PC-9 (cell line): ENCODE measurements at regions not wholly inside any gene's neighbourhood (a gene's known extent, or its start where the extent isn't known, plus 50 kb on each side); places are given as distances from the start of the nearest gene placed in this dataset.

ENCODE experiments used
- EZH2 ChIP-seq: fragments of 200-600 bp; sonication (generic); IDR thresholded peaks from 2 replicates; pipeline ENCODE4 v1.8.0; 2017; ENCODE audit warnings: antibody characterized with exemption, low read depth
- TF ChIP-seq, protein P1 (sequence below): fragments of 200-600 bp; sonication (generic); conservative IDR thresholded peaks from 2 replicates; pipeline ENCODE4 v1.6.1; 2017; ENCODE audit warnings: mixed run types, antibody characterized with exemption, mild to moderate bottlenecking, moderate library complexity

DNA sequence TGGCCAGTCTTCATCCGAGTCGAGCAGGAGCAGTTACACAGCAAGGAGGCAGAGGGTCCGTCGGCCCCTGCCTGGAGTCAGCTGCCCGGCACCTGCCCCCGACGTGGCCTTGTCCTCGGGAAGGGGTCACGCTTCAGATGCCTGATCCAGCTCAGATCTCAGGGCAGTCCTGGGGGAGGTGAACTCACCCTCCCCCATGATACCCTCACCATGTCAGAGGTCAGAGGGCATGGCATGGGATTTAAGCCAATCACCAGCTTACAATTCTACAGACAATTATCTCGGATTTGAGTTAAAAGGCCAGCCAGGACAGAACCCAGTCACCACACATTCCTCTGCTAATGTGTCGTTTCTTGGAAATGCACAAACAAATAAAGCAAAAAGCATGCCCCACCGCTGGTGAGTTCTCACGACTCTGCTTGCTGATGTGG, 211.3 kb downstream of the FOXL1 start:
- TF ChIP-seq, protein P1, sequence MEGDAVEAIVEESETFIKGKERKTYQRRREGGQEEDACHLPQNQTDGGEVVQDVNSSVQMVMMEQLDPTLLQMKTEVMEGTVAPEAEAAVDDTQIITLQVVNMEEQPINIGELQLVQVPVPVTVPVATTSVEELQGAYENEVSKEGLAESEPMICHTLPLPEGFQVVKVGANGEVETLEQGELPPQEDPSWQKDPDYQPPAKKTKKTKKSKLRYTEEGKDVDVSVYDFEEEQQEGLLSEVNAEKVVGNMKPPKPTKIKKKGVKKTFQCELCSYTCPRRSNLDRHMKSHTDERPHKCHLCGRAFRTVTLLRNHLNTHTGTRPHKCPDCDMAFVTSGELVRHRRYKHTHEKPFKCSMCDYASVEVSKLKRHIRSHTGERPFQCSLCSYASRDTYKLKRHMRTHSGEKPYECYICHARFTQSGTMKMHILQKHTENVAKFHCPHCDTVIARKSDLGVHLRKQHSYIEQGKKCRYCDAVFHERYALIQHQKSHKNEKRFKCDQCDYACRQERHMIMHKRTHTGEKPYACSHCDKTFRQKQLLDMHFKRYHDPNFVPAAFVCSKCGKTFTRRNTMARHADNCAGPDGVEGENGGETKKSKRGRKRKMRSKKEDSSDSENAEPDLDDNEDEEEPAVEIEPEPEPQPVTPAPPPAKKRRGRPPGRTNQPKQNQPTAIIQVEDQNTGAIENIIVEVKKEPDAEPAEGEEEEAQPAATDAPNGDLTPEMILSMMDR, result no peak
- no peak for TF ChIP-seq EZH2
